A549 (cell line): ENCODE measurements at regions not wholly inside any gene's neighbourhood (a gene's known extent, or its start where the extent isn't known, plus 50 kb on each side); places are given as distances from the start of the nearest gene placed in this dataset.

Experiments
- ATAC-seq, 2 experiments: fragments of 200-7000 bp in 1 of 2; fragments of >200 bp in 1 of 2; cut with Nextera tagmentation in 1 of 2; cut with Tn5 transposase in 1 of 2; 3 replicates each; pipeline versions ENCODE4 v1.8.0 to v1.9.1; 2018 to 2020; ENCODE audit warnings: mild to moderate bottlenecking in 1 of 2, moderate library complexity in 1 of 2
- CTCF ChIA-PET: fragments of 300-600 bp; sonication (Branson Sonifier 250); formaldehyde crosslinking; extraction: SDS; loops from one replicate; lab custom pipeline; 2021; ENCODE audit warnings: antibody characterized with exemption, inconsistent platforms; lab: Yijun Ruan, JAX
- POLR2A ChIA-PET: fragments of 350-600 bp; formaldehyde crosslinking; extraction: SDS; loops from one replicate; lab custom pipeline; 2021; ENCODE audit warnings: antibody characterized with exemption, inconsistent platforms; lab: Yijun Ruan, JAX
- DNase-seq, 2 experiments: peaks; one replicate each; pipeline versions ENCODE4 v3.0.0 to v3.0.0-alpha.2; 2011 to 2016; ENCODE audit warnings: low read depth in 1 of 2, low spot score in 1 of 2
- FAIRE-seq: peaks from 2 replicates; lab custom pipeline; 2011; peaks lifted over from hg19 to GRCh38; lab: Jason Lieb, UNC
- H3K27ac ChIP-seq, 2 experiments: fragments of >200 bp; sonication (Bioruptor Twin); formaldehyde crosslinking; 3 replicates each; pipeline ENCODE4 v1.5.1; 2016 to 2017
- H3K4me1 ChIP-seq: fragments of >200 bp; sonication (Bioruptor Twin); formaldehyde crosslinking; 3 replicates; pipeline ENCODE4 v1.6.1; 2016
- H3K4me2 ChIP-seq: fragments of >200 bp; sonication (Bioruptor Twin); formaldehyde crosslinking; 3 replicates; pipeline ENCODE4 v1.6.1; 2016
- H3K4me3 ChIP-seq: fragments of >200 bp; sonication (Bioruptor Twin); formaldehyde crosslinking; 3 replicates; pipeline ENCODE4 v1.5.1; 2016
- H3K9me3 ChIP-seq: fragments of >200 bp; sonication (Bioruptor Twin); formaldehyde crosslinking; 3 replicates; pipeline ENCODE4 v1.6.1; 2016
- BHLHE40 ChIP-seq: IDR thresholded peaks from 2 replicates; pipeline ENCODE4 v1.6.1; 2012; ENCODE audit warnings: low read depth, low read length, inconsistent platforms
- CBX2 ChIP-seq: fragments of 200-600 bp; sonication (generic); IDR thresholded peaks from 2 replicates; pipeline ENCODE4 v1.6.1; 2016; ENCODE audit warnings: low read depth, mild to moderate bottlenecking, borderline replicate concordance
- CHD4 ChIP-seq: fragments of 200-600 bp; sonication (generic); IDR thresholded peaks from 2 replicates; pipeline ENCODE4 v1.6.1; 2016; ENCODE audit warnings: antibody characterized with exemption, mild to moderate bottlenecking, borderline replicate concordance
- CTCF ChIP-seq: fragments of >200 bp; sonication (Bioruptor Twin); formaldehyde crosslinking; IDR thresholded peaks from 3 replicates; pipeline ENCODE4 v1.5.1; 2016
- EHF ChIP-seq: fragments of 250-450 bp; sonication (Bioruptor Pico); IDR thresholded peaks from 2 replicates; pipeline ENCODE4 v1.5.0; 2020; ENCODE audit warnings: mild to moderate bottlenecking
- EHMT2 ChIP-seq: fragments of 200-600 bp; sonication (generic); IDR thresholded peaks from 2 replicates; pipeline ENCODE4 v1.6.1; 2016; ENCODE audit warnings: antibody characterized with exemption, low read depth, mild to moderate bottlenecking, moderate library complexity
- ESRRA ChIP-seq: fragments of 150-350 bp; IDR thresholded peaks from 2 replicates; pipeline ENCODE4 v1.6.1; 2014; ENCODE audit warnings: mild to moderate bottlenecking, low read length, borderline replicate concordance
- FOSL2 ChIP-seq, 2 experiments: fragments of 450-650 bp in 1 of 2; fragments of >200 bp in 1 of 2; sonication (Bioruptor Twin) in 1 of 2; formaldehyde crosslinking; IDR thresholded peaks; 2 replicates each; pipeline versions ENCODE4 v1.5.0 to v1.6.1; 2016 to 2020; ENCODE audit warnings: mild to moderate bottlenecking in 1 of 2, moderate library complexity in 1 of 2
- FOXS1 ChIP-seq: fragments of 250-450 bp; sonication (Bioruptor Pico); IDR thresholded peaks from 2 replicates; pipeline ENCODE4 v1.5.0; 2020; ENCODE audit warnings: mild to moderate bottlenecking, moderate library complexity
- HDAC2 ChIP-seq: fragments of 200-600 bp; sonication (generic); IDR thresholded peaks from 2 replicates; pipeline ENCODE4 v1.6.1; 2016
- HEYL ChIP-seq: fragments of 250-450 bp; sonication (Bioruptor Pico); IDR thresholded peaks from 2 replicates; pipeline ENCODE4 v1.8.0; 2021; ENCODE audit warnings: mild to moderate bottlenecking, moderate library complexity
- HOXB13 ChIP-seq: fragments of 250-450 bp; sonication (Bioruptor Pico); IDR thresholded peaks from 2 replicates; pipeline ENCODE4 v1.5.0; 2020; ENCODE audit warnings: low read depth, mild to moderate bottlenecking, moderate library complexity
- NR3C1 ChIP-seq: fragments of >200 bp; sonication (Bioruptor Twin); formaldehyde crosslinking; IDR thresholded peaks from 3 replicates; pipeline ENCODE4 v1.6.1; 2017
- POLR2A ChIP-seq: IDR thresholded peaks from 2 replicates; pipeline ENCODE4 v1.6.1; 2012; ENCODE audit warnings: mild to moderate bottlenecking, low read length
- RCOR1 ChIP-seq: fragments of 150-350 bp; IDR thresholded peaks from 2 replicates; pipeline ENCODE4 v1.6.1; 2014; ENCODE audit warnings: antibody characterized with exemption, low read length, low read depth
- REST ChIP-seq: fragments of 200-600 bp; sonication (generic); IDR thresholded peaks from 2 replicates; pipeline ENCODE4 v1.6.1; 2016; ENCODE audit warnings: antibody characterized with exemption, mild to moderate bottlenecking, moderate library complexity
- WGBS: methylation state at CpG from one replicate; pipeline ENCODE4 v1.1.6; 2017; ENCODE audit errors: missing lambda C conversion rate; 5-methylcytosine and 5-hydroxymethylcytosine counted together
- TF ChIP-seq, protein P1 (sequence below): fragments of 450-650 bp; IDR thresholded peaks from 2 replicates; pipeline ENCODE4 v1.6.1; 2014; ENCODE audit warnings: antibody characterized with exemption
- TF ChIP-seq, protein P2 (sequence below): fragments of 250-450 bp; sonication (Bioruptor Pico); IDR thresholded peaks from 2 replicates; pipeline ENCODE4 v1.5.0; 2021; ENCODE audit warnings: mild to moderate bottlenecking, moderate library complexity, borderline replicate concordance

GRCh38 chr5:13488254-13488931 lies 456.1 kb downstream of the DNAH5 start (continued):
- TF ChIP-seq CHD4 (no peak), EHMT2 (no peak)

GRCh38 chr5:13480834-13481233 lies 463.7 kb downstream of the DNAH5 start:
- WGBS: 40% methylated on average over 2 of the region's 2 CpGs
- CTCF ChIA-PET: interaction anchor here (1.1 to 3.3 kb wide), 2 partner anchors 20 to 262 kb away, joined by 3 to 12 read pairs; no protein-coding TSS in a partner anchor
- POLR2A ChIA-PET: no interaction called here
- Histone ChIP-seq H3K4me3 (no peak overlapping the region), H3K4me2 (no peak overlapping the region), H3K27ac (no peak overlapping the region), H3K4me1 (no peaks in the 10 kb centered on the region), H3K9me3 (no peaks in the 10 kb centered on the region)
- FAIRE-seq (no peak), DNase-seq (no peak), ATAC-seq (no peak)
- no peak for TF ChIP-seq CBX2
- TF ChIP-seq, protein P1, sequence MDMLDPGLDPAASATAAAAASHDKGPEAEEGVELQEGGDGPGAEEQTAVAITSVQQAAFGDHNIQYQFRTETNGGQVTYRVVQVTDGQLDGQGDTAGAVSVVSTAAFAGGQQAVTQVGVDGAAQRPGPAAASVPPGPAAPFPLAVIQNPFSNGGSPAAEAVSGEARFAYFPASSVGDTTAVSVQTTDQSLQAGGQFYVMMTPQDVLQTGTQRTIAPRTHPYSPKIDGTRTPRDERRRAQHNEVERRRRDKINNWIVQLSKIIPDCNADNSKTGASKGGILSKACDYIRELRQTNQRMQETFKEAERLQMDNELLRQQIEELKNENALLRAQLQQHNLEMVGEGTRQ: no peak
- TF ChIP-seq ESRRA: no peak
- TF ChIP-seq FOSL2 (IDR thresholded peaks at IDR 0.05): no peak
- TF ChIP-seq FOSL2 (CRISPR knock-in tag; IDR thresholded peaks at IDR 0.05): no peak
- no peak for TF ChIP-seq NR3C1
- TF ChIP-seq EHF (CRISPR knock-in tag): no peak
- TF ChIP-seq, protein P2, sequence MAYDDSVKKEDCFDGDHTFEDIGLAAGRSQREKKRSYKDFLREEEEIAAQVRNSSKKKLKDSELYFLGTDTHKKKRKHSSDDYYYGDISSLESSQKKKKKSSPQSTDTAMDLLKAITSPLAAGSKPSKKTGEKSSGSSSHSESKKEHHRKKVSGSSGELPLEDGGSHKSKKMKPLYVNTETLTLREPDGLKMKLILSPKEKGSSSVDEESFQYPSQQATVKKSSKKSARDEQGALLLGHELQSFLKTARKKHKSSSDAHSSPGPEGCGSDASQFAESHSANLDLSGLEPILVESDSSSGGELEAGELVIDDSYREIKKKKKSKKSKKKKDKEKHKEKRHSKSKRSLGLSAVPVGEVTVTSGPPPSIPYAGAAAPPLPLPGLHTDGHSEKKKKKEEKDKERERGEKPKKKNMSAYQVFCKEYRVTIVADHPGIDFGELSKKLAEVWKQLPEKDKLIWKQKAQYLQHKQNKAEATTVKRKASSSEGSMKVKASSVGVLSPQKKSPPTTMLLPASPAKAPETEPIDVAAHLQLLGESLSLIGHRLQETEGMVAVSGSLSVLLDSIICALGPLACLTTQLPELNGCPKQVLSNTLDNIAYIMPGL (CRISPR knock-in tag): no peak
- no peak for TF ChIP-seq POLR2A
- no peak for TF ChIP-seq REST
- TF ChIP-seq HOXB13 (CRISPR knock-in tag): no peak
- no peak for TF ChIP-seq HEYL (CRISPR knock-in tag)
- TF ChIP-seq RCOR1: no peak
- TF ChIP-seq BHLHE40: no peak
- TF ChIP-seq FOXS1: no peak
- no peak for TF ChIP-seq CTCF
- TF ChIP-seq HDAC2: no peak
